Neural progenitor cell (in vitro differentiated cells): ENCODE measurements at regions not wholly inside any gene's neighbourhood (a gene's known extent, or its start where the extent isn't known, plus 50 kb on each side); places are given as distances from the start of the nearest gene placed in this dataset.

Experiments
- DNase-seq: peaks from one replicate; pipeline ENCODE4 v3.0.0-alpha.2; 2016; ENCODE audit warnings: low spot score
- H2AFZ ChIP-seq: fragments of 200-600 bp; sonication (generic); replicated peaks from 2 replicates; pipeline ENCODE4 v1.6.1; 2016; ENCODE audit warnings: antibody characterized with exemption
- H3F3A ChIP-seq: fragments of 200-600 bp; sonication (generic); 2 replicates; pipeline ENCODE4 v1.6.1; 2016; ENCODE audit warnings: antibody characterized with exemption, low read depth
- H3K27ac ChIP-seq: fragments of 200-600 bp; sonication (generic); 2 replicates; pipeline ENCODE4 v1.5.1; 2016; ENCODE audit warnings: mild to moderate bottlenecking
- H3K27me3 ChIP-seq: fragments of 200-600 bp; sonication (generic); 2 replicates; pipeline ENCODE4 v1.6.1; 2016; ENCODE audit warnings: mild to moderate bottlenecking, moderate library complexity
- H3K36me3 ChIP-seq: fragments of 200-600 bp; sonication (generic); 2 replicates; pipeline ENCODE4 v1.5.1; 2016
- H3K4me1 ChIP-seq: fragments of 200-600 bp; sonication (generic); 2 replicates; pipeline ENCODE4 v1.6.1; 2016; ENCODE audit warnings: mixed run types
- H3K4me2 ChIP-seq: fragments of 200-600 bp; sonication (generic); 2 replicates; pipeline ENCODE4 v1.6.1; 2016
- H3K4me3 ChIP-seq: fragments of 200-600 bp; sonication (generic); 2 replicates; pipeline ENCODE4 v1.5.1; 2016
- H3K79me2 ChIP-seq: fragments of 200-600 bp; sonication (generic); 2 replicates; pipeline ENCODE4 v1.6.1; 2016; ENCODE audit warnings: low read depth
- H3K9ac ChIP-seq: fragments of 200-600 bp; sonication (generic); 2 replicates; pipeline ENCODE4 v1.6.1; 2016
- H3K9me3 ChIP-seq: fragments of 200-600 bp; sonication (generic); 2 replicates; pipeline ENCODE4 v1.5.1; 2016; ENCODE audit warnings: low read depth
- H4K20me1 ChIP-seq: fragments of 200-600 bp; sonication (generic); 2 replicates; pipeline ENCODE4 v1.6.1; 2016; ENCODE audit warnings: low read depth
- H3K27ac Mint-ChIP-seq: 3 replicates; pipeline ENCODE4 v1.8.0; 2021; ENCODE audit warnings: mixed read lengths
- H3K27me3 Mint-ChIP-seq: 2 replicates; pipeline ENCODE4 v1.8.0; 2022; ENCODE audit warnings: low read depth, mild to moderate bottlenecking, inconsistent platforms, moderate library complexity, mixed read lengths; ENCODE audit not compliant: insufficient read depth
- H3K36me3 Mint-ChIP-seq: 3 replicates; pipeline ENCODE4 v1.8.0; 2021; ENCODE audit warnings: mixed read lengths
- H3K4me1 Mint-ChIP-seq: 3 replicates; pipeline ENCODE4 v1.8.0; 2021; ENCODE audit warnings: mixed read lengths
- H3K4me3 Mint-ChIP-seq: 3 replicates; pipeline ENCODE4 v1.8.0; 2021; ENCODE audit warnings: mild to moderate bottlenecking, moderate library complexity, mixed read lengths
- H3K9me3 Mint-ChIP-seq: 3 replicates; pipeline ENCODE4 v1.8.0; 2020; ENCODE audit warnings: mixed read lengths
- EZH2 ChIP-seq: fragments of 200-600 bp; sonication (generic); IDR thresholded peaks from 2 replicates; pipeline ENCODE4 v1.6.1; 2017; ENCODE audit warnings: antibody characterized with exemption, mild to moderate bottlenecking, moderate library complexity
- EZH2phosphoT487 ChIP-seq: fragments of 200-600 bp; sonication (generic); IDR thresholded peaks from 2 replicates; pipeline ENCODE4 v1.6.1; 2017; ENCODE audit warnings: antibody characterized with exemption
- TF ChIP-seq, protein P1 (sequence below): fragments of 200-600 bp; sonication (generic); IDR thresholded peaks from 2 replicates; pipeline ENCODE4 v1.5.1; 2017; ENCODE audit warnings: antibody characterized with exemption, mild to moderate bottlenecking

DNA sequence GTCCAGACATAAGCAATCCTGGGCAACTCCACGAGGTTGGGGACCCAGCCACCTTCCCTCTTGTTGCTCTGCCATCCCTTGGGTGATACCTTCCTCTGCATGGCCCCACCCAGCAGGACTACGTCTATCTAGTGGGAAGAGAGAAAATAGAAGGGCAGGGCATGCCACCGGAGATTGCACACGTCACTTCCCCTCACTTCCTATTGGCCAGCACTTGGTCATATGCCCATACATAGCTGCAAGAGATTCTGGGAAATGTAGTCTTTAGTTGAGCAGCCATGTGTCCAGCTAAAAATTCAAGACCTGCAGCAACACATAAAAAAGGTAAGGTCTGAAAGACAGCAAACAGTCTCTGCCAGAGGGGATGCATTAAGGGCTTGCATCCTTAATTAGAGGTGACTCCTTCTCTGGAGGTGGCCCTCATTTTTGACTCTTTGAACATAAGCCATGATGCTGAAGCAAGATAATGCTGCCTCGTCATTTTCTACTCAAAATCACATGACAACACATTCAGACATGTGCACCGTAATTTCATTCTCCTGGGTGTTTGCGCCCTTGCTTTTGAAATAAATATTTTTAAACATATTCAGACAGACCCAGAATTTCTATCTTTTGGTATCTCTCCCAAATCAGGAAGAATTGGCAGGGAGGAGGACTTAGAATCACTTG is 91.8 kb upstream of the PWP1 start:
- no peak overlapping the region for H3K9ac ChIP-seq
- H2AFZ ChIP-seq: no peak overlapping the region
- H3K9me3 ChIP-seq: no peaks in the 10 kb centered on the region
- no peaks in the 10 kb centered on the region for H3K79me2 ChIP-seq
- no peaks in the 10 kb centered on the region for H3K36me3 ChIP-seq
- Mint-ChIP-seq H3K36me3 (no peaks in the 10 kb centered on the region), H3K4me3 (no peak overlapping the region), H3K27me3 (no peaks in the 10 kb centered on the region), H3K9me3 (peaks cover 7% of the 10 kb centered on the region), H3K27ac (no peak overlapping the region), H3K4me1 (no peaks in the 10 kb centered on the region)
- H3K27me3 ChIP-seq: no peaks in the 10 kb centered on the region
- no peaks in the 10 kb centered on the region for H4K20me1 ChIP-seq
- TF ChIP-seq, protein P1, sequence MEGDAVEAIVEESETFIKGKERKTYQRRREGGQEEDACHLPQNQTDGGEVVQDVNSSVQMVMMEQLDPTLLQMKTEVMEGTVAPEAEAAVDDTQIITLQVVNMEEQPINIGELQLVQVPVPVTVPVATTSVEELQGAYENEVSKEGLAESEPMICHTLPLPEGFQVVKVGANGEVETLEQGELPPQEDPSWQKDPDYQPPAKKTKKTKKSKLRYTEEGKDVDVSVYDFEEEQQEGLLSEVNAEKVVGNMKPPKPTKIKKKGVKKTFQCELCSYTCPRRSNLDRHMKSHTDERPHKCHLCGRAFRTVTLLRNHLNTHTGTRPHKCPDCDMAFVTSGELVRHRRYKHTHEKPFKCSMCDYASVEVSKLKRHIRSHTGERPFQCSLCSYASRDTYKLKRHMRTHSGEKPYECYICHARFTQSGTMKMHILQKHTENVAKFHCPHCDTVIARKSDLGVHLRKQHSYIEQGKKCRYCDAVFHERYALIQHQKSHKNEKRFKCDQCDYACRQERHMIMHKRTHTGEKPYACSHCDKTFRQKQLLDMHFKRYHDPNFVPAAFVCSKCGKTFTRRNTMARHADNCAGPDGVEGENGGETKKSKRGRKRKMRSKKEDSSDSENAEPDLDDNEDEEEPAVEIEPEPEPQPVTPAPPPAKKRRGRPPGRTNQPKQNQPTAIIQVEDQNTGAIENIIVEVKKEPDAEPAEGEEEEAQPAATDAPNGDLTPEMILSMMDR: no peak
- no peak for TF ChIP-seq EZH2
- TF ChIP-seq EZH2phosphoT487: no peak
- no peak overlapping the region for H3K4me3 ChIP-seq
- no peak overlapping the region for H3K27ac ChIP-seq
- DNase-seq: no peak
- H3K4me2 ChIP-seq: no peak overlapping the region
- no peaks in the 10 kb centered on the region for H3K4me1 ChIP-seq
- H3F3A ChIP-seq: no peaks in the 10 kb centered on the region

DNA sequence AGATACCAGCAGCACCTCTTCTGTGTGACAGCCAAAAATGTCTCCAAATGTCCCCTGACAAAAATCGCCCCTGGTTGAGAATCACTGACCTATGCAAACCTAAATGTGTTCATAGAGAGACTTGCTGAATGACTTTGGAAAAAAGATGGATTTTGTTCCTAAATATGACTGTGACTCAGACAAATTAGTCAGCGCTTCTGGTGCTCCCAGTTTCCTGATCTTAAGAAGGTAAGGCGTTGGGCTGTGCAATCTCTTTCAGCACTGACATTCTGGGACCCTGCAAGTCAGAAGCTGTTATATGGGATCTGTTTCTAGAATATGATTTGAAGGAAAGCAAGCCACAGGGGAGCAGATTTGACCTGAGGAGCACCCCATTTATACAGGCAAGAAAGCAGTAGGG is 90.6 kb upstream of the PWP1 start:
- Histone ChIP-seq H3K9me3 (no peaks in the 10 kb centered on the region), H3K79me2 (no peaks in the 10 kb centered on the region), H3K4me1 (no peaks in the 10 kb centered on the region), H3K27me3 (no peaks in the 10 kb centered on the region), H2AFZ (no peak overlapping the region), H4K20me1 (no peaks in the 10 kb centered on the region), H3K4me3 (no peak overlapping the region), H3K4me2 (no peak overlapping the region), H3K36me3 (no peaks in the 10 kb centered on the region), H3F3A (no peaks in the 10 kb centered on the region), H3K9ac (no peak overlapping the region), H3K27ac (no peak overlapping the region)
- DNase-seq: no peak
- no peaks in the 10 kb centered on the region for H3K4me1 Mint-ChIP-seq
- no peak overlapping the region for H3K27ac Mint-ChIP-seq
- no peaks in the 10 kb centered on the region for H3K27me3 Mint-ChIP-seq
- peaks cover 7% of the 10 kb centered on the region for H3K9me3 Mint-ChIP-seq
- H3K36me3 Mint-ChIP-seq: no peaks in the 10 kb centered on the region
- no peak for TF ChIP-seq EZH2
- TF ChIP-seq, protein P1: no peak
- TF ChIP-seq EZH2phosphoT487: no peak
- H3K4me3 Mint-ChIP-seq: no peak overlapping the region

DNA sequence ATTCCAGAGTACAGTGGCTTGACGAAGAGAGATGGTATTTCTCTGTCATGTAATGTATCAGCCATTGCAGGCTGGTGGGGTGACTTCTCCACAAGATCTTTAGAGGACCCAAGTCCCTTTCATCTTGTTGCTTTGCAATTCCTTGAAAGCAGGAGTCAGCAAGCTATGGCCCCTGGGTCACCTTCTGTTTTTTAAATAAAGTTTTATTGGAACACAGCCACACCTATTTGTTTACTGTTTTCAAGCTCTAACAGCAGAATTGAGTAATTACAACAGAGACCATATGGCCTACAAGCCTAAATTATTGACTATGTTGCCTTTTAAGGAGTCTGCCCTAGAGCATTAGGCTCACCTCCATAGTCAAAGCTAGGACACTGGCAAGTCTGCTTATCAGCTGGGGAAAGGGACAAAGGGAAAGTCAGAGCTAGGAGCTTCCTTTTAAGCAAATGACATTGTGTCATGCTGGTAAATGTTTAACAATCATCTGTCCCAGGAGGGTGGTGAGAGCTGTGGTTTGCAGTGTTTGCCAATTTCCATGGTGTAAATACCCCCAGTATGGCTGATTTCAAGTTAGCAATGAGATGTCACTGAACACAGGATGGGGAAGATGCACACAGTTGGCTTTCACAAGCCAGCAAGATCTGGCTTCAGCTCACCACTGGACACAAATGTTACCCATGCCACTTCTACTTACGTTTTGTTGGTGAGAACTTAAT is 87.7 kb upstream of the PWP1 start:
- DNase-seq: no peak
- Mint-ChIP-seq H3K27me3 (no peaks in the 10 kb centered on the region), H3K36me3 (no peaks in the 10 kb centered on the region), H3K27ac (no peak overlapping the region), H3K9me3 (peaks cover 7% of the 10 kb centered on the region), H3K4me3 (no peak overlapping the region), H3K4me1 (peaks cover 6% of the 10 kb centered on the region)
- H3F3A ChIP-seq: no peaks in the 10 kb centered on the region
- H2AFZ ChIP-seq: no peak overlapping the region
- no peak overlapping the region for H3K9ac ChIP-seq
- H4K20me1 ChIP-seq: no peaks in the 10 kb centered on the region
- H3K79me2 ChIP-seq: no peaks in the 10 kb centered on the region
- no peak overlapping the region for H3K4me2 ChIP-seq
- H3K9me3 ChIP-seq: no peaks in the 10 kb centered on the region
- no peak overlapping the region for H3K4me3 ChIP-seq
- H3K4me1 ChIP-seq: no peaks in the 10 kb centered on the region
- H3K27me3 ChIP-seq: no peaks in the 10 kb centered on the region
- no peaks in the 10 kb centered on the region for H3K36me3 ChIP-seq
- H3K27ac ChIP-seq: no peak overlapping the region
- no peak for TF ChIP-seq EZH2

DNA sequence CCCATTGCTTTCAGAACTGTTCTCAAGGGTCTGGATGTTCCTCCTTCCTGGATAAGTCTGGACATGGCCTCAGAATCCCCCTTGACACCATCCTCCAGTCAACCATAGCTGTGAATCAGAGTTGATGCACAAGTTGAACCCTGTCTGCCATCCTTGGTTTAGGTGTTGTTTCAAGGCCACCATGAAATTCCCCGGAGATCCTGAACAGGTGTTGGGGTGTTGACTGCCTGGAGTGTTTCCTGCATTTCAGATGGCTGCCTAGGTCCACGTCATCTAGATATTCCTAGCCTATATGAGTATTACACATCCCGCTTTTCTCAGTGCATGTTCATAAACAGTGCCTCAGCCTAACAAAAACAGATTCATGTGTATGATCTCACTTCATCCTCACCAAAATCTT is 86.7 kb upstream of the PWP1 start:
- no peaks in the 10 kb centered on the region for H3K27me3 Mint-ChIP-seq
- H3K4me1 Mint-ChIP-seq: peaks cover 6% of the 10 kb centered on the region
- H3K27me3 ChIP-seq: no peaks in the 10 kb centered on the region
- H3K27ac Mint-ChIP-seq: no peak overlapping the region
- H3K36me3 ChIP-seq: no peaks in the 10 kb centered on the region
- H3K79me2 ChIP-seq: no peaks in the 10 kb centered on the region
- H3K9me3 Mint-ChIP-seq: peaks cover 3% of the 10 kb centered on the region
- no peak for DNase-seq
- no peaks in the 10 kb centered on the region for H3K9me3 ChIP-seq
- no peak overlapping the region for H2AFZ ChIP-seq
- H3F3A ChIP-seq: no peaks in the 10 kb centered on the region
- no peaks in the 10 kb centered on the region for H3K36me3 Mint-ChIP-seq
- no peaks in the 10 kb centered on the region for H4K20me1 ChIP-seq
- TF ChIP-seq EZH2 (no peak), EZH2phosphoT487 (no peak)
- TF ChIP-seq, protein P1: no peak
- no peaks in the 10 kb centered on the region for H3K4me1 ChIP-seq
- no peak overlapping the region for H3K4me3 ChIP-seq
- H3K4me2 ChIP-seq: no peak overlapping the region
- H3K4me3 Mint-ChIP-seq: no peak overlapping the region
- H3K9ac ChIP-seq: no peak overlapping the region
- no peak overlapping the region for H3K27ac ChIP-seq
